Left renal cortex interstitium (tissue), 4 donors: ENCODE measurements at regions not wholly inside any gene's neighbourhood (a gene's known extent, or its start where the extent isn't known, plus 50 kb on each side); places are given as distances from the start of the nearest gene placed in this dataset.
A peak's percentile ranks its signal among the peaks of the same experiment; 100 is the strongest.
"Not testable (repeated sequence)": the region's sequence is repeated elsewhere in the genome, so short reads cannot be mapped to it uniquely, and the experiment has no call there.

Source experiments
- DNase-seq, 4 donors: peaks; one replicate each; pipeline ENCODE4 v3.0.0-alpha.2; 2013; ENCODE audit warnings: low read depth in 4 of 4, low spot score in 2 of 4, missing footprints in 1 of 4

DNA sequence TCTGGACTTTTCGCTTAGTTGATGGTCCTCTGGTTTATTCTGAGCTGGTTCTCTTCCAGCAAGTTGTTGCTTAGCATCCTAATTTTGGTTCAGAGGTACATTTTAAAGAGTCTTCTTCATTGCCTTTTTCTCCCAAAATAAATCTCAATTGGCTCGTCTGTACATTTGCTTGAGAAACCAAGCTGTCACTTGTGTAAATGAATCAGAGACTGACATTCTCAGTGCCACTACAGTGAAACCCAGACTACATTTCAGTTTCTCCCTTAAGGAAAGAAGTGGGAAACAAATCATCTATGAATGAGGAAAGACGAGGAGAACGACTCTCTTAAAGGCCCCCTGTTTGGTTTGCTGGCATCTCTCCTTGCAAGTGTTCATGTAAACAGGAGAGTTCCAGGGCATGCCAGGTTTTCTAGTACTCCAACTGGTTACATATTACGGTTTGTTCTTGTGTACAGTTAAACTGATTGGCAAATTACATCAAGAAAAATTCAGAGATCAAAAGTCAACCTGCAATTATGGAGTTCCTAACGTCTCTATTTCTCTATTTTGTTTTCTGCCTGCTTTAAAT lies 654.6 kb downstream of the SH2D4B start:
- no peak for DNase-seq

- no peak for DNase-seq
Measured at GRCh38 chr10:81200801-81201200, 663.1 kb downstream of the SH2D4B start.

DNA sequence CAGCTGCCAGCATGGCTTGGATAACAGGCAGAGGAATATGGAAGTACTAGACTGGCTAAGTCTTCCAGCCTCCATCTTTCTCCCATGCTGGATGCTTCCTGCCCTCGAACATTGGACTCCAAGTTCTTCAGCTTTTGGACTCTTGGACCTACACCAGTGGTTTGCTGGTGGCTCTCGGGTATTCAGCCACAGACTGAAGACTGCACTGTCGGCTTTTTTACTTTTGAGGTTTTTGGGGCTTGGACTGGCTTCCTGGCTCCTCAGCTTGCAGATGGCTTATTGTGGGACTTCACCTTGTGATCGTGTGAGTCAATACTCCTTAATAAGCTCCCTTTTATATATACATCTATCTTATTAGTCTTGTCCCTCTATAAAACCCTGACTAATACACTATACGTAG lies 667.6 kb upstream of the NRG3 start:
- DNase-seq, result not testable (repeated sequence)

GRCh38 chr10:81213370-81213769 lies 661.6 kb upstream of the NRG3 start:
- DNase-seq, result no peak

GRCh38 chr10:81215498-81215897 lies 659.5 kb upstream of the NRG3 start:
- no peak for DNase-seq

- no peak for DNase-seq
Measured at GRCh38 chr10:81216949-81217348, 658.0 kb upstream of the NRG3 start.

- DNase-seq, result no peak
Measured at GRCh38 chr10:81218307-81218706, 656.7 kb upstream of the NRG3 start.

GRCh38 chr10:81219758-81220157 lies 655.2 kb upstream of the NRG3 start:
- DNase-seq, result no peak

- DNase-seq, result peak in 1 of 4 donors; percentile 49
Measured at GRCh38 chr10:81248886-81249285, 626.1 kb upstream of the NRG3 start.

DNA sequence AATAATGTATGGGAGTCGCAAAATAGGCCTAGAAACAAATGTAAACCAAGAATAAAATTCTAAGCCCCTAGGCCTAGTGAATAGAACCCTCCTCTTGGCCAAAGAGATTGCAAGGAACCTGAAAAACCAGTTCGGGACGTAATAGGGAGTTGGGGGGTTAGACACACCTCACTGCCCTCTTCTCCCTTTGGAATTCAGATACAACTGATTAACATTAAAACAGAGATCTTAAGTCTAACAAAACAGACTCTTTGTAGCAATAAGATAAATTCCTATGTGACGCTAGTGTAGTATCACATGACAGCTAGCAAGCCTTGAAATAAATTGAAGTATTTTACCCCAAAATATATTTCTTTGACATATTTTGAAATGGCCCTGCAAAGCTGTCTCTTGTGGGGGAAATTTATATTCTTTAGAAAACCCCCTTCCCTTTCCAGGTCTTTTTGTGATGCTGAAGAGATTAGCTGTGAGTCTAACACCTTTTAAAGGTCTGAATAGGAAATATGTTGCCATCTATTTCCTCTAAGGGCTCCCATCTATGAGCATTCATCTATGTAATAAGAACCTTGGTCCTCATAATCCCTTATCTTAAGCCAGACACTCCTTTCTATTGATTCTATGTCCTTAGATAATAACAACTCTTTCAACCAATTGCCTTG lies 623.4 kb upstream of the NRG3 start:
- peak in 1 of 4 donors; percentile 55 for DNase-seq

- DNase-seq, result not testable (repeated sequence)
Measured at GRCh38 chr10:81264991-81265390, 610.0 kb upstream of the NRG3 start.

DNA sequence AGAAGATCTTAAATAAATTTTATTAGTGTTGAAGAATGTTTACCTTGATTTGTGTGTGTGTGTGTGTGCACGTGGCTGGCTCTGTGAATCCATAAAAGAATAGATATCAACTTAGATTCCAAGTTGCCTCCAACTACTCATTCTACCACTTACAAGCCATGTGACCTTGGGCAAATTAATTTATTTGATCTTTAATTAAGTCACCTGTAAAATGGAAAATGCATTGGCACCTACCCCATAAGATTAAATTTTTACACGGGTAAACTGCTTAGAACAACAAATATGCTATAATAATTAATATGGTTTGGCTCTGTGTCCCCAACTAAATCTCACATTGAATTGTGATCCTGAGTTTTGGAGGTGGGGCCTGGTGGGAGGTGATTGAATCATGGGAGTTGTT lies 604.9 kb upstream of the NRG3 start:
- no peak for DNase-seq

- DNase-seq, result no peak
Measured at GRCh38 chr10:81280497-81281479, 594.2 kb upstream of the NRG3 start.

GRCh38 chr10:81288544-81288943 lies 586.5 kb upstream of the NRG3 start:
- DNase-seq, result no peak

DNA sequence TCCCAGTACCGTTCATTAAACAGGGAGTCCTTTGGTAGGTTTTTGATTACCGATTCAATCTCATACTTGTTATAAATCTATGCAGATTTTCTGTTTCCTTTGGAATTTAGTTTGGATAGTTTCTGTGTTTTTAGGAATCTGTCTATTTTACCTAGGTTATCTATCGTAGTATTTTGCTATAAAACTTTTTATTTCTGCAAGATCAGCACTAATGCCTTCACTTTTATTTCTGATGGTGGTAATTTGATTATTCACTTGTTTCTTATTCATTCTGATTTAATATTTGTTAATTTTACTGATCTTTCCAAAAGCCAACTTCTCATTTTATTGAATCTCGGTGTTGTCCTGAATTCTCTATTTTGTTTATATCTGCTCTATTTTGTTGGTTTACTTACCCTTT lies 577.7 kb upstream of the NRG3 start:
- no peak for DNase-seq

DNA sequence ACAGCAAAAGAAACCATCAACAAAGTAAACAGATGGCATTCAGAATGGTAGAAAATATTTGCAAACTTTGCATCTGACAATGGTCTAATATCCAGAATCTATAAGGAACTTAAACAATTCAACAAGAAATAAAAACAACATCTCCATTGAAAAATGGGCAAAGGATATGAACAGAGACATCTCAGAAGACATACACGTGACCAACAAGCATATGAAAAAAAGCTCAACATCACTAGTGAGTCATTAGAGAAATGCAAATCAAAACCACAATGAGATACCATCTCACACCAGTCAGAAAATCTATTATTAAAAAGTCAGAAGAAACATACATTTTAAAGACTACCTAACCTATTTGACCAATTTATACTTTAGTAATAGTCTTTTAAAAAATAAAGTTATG lies 571.3 kb upstream of the NRG3 start:
- DNase-seq, result no peak

- no peak for DNase-seq
Measured at GRCh38 chr10:81306971-81307782, 567.8 kb upstream of the NRG3 start.

- no peak for DNase-seq
Measured at GRCh38 chr10:81309041-81309552, 565.9 kb upstream of the NRG3 start.

DNA sequence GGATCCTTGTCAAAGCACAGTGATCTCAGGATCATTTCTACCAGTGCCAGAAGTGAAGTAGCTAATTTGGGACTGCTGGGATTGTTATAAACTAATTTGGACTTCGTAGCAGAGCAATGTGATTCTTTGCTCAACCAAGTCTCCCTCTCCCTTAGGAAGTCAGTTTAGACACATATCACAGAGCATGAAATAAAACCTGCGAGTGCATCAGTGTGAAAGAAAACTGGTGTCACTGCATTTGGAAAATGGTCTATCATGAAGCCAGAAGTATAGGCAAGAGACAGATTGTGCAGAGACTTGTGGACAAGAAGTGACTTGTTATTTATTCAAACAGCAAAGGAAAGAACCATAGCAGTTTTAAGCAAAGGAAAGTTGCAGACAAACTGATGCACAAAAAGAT lies 560.5 kb upstream of the NRG3 start:
- no peak for DNase-seq

DNA sequence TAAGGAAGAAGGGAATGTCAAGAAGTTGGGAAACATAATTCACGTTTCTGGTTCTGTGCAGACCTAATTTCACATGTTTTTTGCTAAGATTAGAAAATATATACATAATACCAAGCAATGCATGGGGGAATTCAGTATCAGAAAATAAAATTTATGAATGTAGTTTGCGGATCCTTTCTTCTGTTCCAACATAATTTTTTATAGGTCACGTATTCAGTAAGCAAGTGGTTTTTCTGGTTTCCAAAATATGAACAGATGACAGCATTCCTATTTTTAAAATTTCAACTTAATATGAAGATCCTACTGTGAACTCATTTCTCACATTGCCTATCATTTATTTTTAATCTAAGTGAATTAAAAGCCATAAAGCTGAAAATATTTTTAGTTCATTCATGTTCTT lies 560.0 kb upstream of the NRG3 start:
- no peak for DNase-seq

DNA sequence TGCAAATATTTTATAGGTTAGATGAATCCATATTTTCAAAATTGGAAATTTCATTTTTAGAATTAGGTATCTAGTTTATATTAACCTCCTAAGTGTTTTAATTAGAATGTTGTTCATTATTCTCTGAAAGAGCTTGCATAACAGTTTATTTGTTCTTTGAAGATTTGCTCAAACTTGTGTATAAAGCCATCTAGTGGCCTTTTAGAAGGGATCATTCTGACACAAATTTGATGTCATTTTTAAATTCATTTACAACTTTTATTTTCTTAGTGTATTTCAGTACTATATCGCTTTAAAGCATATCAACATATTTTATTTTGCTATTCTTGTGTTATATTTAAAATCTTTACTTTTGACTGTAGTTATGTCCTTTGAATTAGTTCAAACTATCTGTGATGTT lies 527.0 kb upstream of the NRG3 start:
- no peak for DNase-seq
